GM18873 (cell line): ENCODE measurements at regions not wholly inside any gene's neighbourhood (a gene's known extent, or its start where the extent isn't known, plus 50 kb on each side); places are given as distances from the start of the nearest gene placed in this dataset.
"Not testable (repeated sequence)": the region's sequence is repeated elsewhere in the genome, so short reads cannot be mapped to it uniquely, and the experiment has no call there.

Experiments used
- ATAC-seq: cut with Tn5 transposase; IDR thresholded peaks from one replicate; pipeline ENCODE4 v1.9.1; 2021; ENCODE audit warnings: mild to moderate bottlenecking, moderate library complexity, moderate number of reproducible peaks; ENCODE audit not compliant: unreplicated experiment, low FRiP score

GRCh38 chr6:167407239-167408064 lies 82.6 kb downstream of the TTLL2 start:
- no peak for ATAC-seq

- ATAC-seq = no peak
Measured at GRCh38 chr6:167408235-167408869, 83.5 kb downstream of the TTLL2 start.

- no peak for ATAC-seq
Measured at GRCh38 chr6:167409079-167409478, 84.2 kb downstream of the TTLL2 start.

DNA sequence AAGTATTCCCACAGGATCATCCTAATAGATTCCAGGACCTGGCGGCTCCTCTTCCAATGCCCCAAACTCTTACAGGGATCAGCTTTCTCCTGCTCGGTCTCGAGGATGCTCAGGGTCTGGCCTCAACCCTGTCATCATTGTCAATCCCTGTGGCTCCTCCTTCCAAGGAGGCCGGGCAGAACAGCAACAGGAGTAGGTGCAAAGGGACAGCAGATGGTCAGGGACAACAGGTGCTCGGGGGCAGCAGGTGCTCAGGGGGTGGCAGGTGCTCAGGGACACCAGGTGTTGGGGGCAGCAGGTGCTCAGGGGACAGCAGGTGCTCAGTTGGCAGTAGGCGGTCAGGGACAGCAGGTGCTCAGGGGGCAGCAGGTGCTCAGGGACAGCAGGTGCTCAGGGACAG lies 84.8 kb downstream of the TTLL2 start:
- ATAC-seq = no peak

- ATAC-seq = no peak
Measured at GRCh38 chr6:167410462-167410861, 85.6 kb downstream of the TTLL2 start.

DNA sequence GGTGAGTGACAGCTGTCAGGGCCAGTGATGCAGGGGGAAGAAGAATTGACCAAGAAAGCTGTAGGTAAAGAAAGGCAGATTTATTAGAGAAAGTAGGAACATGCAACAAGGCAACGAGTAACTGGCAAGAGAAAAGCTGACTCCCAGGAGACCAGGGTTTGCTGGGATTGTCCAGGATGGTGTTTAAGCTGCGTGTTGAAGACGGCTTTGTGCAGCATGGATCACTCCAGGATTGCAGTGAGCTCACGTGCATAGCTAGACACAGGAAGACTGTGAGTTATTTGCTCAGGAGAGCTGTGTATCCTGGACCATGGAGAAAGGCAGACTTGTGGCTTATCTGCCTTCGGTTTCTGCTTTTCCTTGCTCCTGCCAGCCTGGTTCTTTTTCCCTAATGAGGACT lies 87.6 kb downstream of the TTLL2 start:
- no peak for ATAC-seq

DNA sequence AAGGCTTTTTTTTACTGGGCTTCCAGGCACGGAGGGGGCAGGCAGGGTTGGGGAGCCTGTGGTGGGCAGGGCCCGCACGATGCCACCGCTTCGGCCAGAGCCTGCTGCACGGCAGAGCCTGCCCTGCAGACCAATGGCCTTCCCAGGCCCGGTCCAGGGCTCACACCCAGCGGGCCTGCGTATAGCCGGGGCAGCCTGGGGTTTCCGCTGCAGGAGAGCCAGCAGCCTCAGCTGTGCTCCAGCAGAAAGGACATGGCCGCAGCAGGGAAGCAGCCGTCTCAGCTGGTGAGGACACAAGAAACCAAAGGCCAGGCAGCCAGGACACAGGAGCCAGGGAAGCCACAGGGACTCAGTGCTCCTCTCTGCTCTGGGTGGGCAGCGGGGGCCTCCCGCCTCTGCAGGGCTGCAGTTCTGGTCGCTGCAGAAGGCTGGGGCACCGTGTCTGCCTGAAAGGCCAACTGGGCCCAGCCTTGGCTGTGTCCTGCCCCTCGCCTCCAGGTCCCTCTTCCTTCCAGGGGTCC lies 90.6 kb downstream of the TTLL2 start:
- no peak for ATAC-seq

DNA sequence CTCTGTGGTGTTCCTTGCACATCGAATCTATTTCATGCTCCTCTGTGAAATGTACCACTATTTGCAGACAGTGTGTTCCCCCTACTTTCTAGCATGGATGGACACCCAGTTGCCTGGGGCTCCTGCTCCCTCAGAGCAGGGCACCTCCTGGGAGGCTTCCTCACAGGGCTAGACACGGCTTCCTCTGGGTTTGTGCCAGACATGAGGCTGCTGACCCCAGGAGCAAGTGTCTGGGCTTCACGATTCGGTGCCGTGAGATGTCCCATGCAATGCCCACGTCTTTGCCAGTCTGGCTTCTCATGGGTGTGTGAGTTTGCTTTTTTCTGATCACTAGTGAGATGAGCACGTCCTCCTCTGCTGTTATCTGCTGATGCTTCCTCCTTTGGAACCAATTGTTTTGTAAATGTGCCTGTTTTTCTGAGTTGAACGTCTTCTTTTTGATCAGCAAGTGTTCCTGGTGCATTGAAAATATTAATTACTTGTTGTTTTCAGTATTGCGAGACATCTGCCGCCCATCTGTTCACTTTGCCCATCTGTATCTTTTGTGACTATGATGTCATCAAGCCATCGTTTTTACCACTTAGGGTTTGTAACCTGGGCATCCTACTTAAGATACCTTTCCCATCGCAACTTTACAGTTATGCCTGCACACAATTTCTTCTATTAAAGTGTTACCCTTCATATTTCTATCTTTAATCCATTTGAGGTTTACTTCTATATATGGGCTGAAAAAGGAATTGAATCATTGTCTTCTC lies 92.0 kb downstream of the TTLL2 start:
- ATAC-seq = no peak

DNA sequence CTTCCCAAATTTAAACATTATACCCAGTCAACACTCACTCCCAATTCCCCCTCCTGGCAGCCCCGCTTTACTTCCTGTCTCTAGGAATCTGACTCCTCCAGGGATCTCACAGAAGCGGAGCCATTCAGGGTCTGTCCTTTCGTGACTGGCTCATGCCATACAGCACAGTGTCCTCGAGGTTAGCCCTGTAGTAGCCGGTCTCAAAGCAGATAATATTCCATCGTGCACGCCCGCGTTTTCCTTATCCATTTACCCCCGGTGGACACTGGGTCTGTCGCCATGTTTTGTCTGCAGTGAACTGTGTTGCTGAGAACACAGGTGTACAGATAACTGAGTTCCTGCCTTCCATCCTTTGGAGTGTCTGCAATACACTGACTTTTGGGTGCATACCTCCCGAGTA lies 95.3 kb downstream of the TTLL2 start:
- no peak for ATAC-seq

DNA sequence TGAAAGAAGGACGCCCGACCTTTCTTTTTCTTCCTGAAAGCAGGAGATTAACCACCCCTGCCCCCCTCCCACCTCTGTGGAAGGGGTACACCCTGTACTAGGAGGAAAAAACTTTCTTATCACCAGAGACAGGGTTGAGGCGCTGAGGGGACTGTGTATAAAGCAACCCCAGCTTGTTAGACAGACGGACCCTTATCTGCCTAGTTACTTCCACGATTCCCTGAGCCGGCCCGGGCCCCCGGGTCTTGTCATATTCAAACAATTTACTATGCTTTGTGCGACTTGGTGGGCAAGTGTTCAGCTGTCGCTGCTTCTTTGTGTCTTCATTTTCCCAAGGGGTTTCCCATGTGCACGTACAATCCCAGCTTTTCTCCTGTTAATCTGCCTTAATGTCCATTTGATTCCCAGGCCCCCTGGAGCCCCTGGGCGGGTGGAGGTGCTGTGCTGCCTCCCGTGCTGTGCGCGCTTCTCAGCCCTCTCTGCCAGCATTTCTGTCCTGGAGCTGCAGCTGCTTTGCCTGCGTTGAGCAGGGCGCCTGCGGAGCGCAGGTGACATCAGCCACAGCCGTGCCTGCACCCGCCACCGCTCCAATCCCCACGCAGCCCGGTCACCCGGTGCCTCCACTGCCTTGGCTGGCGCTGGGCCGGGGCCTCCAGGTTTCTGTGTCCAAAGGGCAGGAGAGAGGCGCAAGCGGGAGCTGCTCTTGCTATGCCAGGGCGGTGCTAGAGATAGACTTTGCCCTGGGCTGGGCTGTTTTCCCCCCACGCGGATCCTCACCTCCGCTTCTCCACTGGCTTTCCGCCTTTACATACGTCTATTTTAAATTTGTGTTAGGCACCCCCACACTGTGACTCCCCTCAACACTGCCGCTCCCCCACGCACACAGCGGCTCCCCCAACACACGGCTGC lies 96.2 kb downstream of the TTLL2 start:
- no peak for ATAC-seq

DNA sequence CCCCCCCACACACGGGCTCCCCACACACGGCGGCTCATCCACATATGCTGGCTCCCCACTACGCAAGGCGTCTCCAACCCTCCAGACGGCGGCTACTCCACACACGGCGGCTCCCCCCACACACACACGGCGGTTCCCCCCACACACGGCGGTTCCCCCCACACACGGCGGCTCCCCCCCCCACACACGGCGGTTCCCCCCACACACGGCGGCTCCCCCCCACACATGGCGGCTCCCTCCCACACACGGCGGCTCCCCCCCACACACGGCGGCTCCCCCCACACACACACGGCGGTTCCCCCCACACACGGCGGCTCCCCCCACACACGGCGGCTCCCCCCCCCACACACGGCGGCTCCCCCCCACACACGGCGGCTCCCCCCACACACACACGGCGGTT lies 97.1 kb downstream of the TTLL2 start:
- not testable (repeated sequence) for ATAC-seq

DNA sequence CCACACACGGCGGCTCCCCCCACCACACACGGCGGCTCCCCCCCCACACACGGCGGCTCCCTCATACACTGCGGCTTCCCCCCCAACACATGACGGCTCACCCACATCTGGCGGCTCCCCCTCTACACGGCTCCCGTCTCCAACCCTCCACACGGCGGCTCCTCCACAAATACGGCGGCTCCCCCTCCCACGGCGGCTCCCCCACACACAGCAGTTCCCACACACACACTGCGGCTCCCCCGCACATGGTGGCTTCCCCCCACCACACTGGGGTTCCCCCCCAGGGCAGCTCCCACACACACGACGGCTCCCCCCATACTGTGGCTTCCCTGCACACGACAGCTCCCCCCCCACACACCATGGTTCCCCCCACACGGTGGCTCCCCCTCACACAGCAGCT lies 98.0 kb downstream of the TTLL2 start:
- no peak for ATAC-seq

DNA sequence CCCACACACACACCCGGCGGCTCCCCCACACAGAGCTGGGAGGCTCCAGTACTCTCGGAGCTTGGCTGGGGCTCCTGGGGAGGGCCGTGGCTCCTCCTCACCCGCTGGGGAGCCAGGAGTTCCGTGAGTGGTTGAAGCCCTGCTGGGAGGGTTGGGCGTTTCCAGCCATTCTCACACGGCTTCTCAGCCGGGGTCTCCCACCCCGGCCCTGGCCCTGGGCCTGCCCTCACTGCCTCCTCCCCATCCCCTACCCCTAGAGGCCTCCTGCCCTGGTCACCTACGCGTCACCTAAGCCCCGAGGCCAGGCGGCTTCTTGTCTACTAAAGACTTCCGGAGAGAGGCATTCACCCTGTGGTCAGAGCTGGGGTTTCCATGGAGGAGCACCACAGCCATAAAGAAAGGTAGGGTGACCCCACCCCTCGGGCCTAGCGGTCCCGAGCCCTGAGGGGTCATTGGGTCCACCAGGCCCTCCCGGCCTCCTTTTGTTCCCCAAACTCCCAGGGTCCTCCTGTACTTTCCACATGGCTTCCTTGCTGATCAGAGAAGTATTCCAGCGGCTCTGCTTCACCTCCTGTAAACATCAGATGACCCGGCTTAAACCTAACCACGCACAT lies 99.3 kb downstream of the TTLL2 start:
- no peak for ATAC-seq

- no peak for ATAC-seq
Measured at GRCh38 chr6:167424700-167425099, 99.8 kb downstream of the TTLL2 start.

- no peak for ATAC-seq
Measured at GRCh38 chr6:167426084-167426483, 101.2 kb downstream of the TTLL2 start.

DNA sequence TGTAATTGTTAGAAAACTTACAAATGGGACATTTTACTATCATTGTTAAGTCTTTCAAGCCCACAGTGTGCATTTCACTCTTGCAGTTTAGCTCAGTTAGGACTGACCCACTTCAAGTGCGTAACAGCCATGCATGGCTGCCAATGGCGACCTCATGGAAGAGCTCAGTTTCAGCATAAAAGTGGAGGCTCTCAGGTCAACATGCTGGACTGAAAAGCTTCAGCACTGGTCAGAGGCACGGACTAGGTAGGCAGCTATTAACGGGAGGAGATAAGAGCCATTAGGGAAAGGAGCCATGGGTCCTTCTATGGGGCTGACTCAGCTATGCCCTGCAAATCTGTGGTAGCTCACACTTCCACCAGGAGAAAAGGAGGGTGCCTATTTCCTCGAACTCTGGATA lies 101.8 kb downstream of the TTLL2 start:
- no peak for ATAC-seq

DNA sequence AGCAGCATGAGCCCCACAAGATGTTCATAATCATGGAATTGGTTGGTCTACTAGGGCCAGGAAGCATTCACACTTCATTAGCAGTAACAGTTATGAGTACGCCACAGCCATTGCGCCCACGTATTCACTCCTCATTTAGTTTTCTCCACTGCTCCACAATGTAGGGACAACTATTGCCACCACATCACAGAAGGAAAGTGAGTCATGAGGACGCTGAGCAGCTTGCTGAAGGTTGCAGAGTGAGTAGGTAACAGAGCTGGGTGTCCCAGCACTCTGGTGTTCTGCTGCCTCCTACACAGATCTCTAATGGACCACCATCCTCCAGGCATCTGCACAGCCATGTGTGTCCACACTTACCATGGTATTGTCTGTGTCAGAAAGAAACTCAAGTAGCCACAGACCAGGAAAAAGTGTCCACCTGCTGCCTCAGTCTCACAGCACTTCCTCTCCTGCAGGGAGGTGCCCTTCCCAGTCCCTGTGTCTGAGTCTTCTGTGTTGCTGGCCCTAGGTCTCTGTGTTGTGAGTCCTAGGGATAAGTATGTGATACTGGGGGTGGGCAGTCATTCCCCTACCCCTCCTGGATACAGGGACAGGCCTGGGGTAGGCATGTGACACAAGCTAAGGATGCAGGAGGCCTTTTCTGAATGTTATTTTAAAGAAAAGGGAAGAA lies 103.9 kb downstream of the TTLL2 start:
- no peak for ATAC-seq

GRCh38 chr6:167429353-167429752 lies 104.5 kb downstream of the TTLL2 start:
- ATAC-seq = no peak

DNA sequence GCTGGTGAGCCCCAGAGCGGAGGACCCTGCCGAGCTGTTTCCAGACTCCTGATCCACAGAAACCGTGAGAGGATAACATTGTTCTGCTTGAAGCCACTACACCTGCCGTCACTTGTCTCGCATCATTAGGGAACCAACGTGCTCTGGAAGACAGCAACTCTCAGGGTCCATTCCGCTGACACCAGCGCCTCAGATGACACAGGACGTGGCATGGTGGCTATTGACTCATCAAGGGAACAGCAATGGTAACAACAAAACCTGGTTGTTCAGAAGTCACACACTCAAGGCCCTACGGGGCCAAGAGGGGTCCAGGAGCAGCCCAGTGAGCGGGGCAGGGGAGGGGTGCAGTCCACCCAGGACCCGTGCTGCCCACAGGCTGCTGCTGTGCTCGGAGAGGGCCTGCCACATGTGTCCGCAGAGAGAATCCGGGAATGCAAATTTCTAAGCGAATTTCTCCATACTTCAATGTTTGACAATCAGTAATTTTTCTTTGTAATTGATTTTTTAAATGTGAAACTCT lies 110.4 kb downstream of the TTLL2 start:
- no peak for ATAC-seq
